ENCODE measurements at regions not wholly inside any gene's neighbourhood (a gene's known extent, or its start where the extent isn't known, plus 50 kb on each side); places are given as distances from the start of the nearest gene placed in this dataset.

GRCh38 chr5:101917166-101917565 is 378.9 kb downstream of the SLCO4C1 start (continued):
- TF ChIP-seq CHD2 (IDR thresholded peaks at IDR 0.05; ENCODE audit: low read length): no peak
- TF ChIP-seq YY1 (IDR thresholded peaks at IDR 0.05; ENCODE audit: low read depth, low read length): no peak

Measured in H1 (cell line).